T-cell (primary cell): ENCODE measurements at regions not wholly inside any gene's neighbourhood (a gene's known extent, or its start where the extent isn't known, plus 50 kb on each side); places are given as distances from the start of the nearest gene placed in this dataset.

Experiments
- ATAC-seq, 4 experiments: fragments of 200-7000 bp in 3 of 4; fragments of 150-1000 bp in 1 of 4; cut with Tn5 transposase; replicated peaks in 1 of 4; 1 replicate in 3 of 4; 2 replicates in 1 of 4; pipeline ENCODE4 v1.10.0; 2021; ENCODE audit warnings: moderate library complexity in 3 of 4, mild to moderate bottlenecking in 2 of 4, moderate number of reproducible peaks in 1 of 4
- CTCF ChIA-PET, 2 donors: fragments of 300-600 bp; sonication (Branson Sonifier 250); formaldehyde crosslinking; loops; one replicate each; lab custom pipeline; 2022; ENCODE audit warnings: antibody characterized with exemption in 2 of 2; lab: Charles Lee
- POLR2A ChIA-PET, 2 donors: fragments of 300-600 bp; sonication (Branson Sonifier 250); formaldehyde crosslinking; loops; one replicate each; lab custom pipeline; 2022; ENCODE audit warnings: antibody characterized with exemption in 2 of 2; lab: Charles Lee
- DNase-seq, 35 experiments: peaks; one replicate each; pipeline versions ENCODE4 v3.0.0 to v3.0.0-alpha.2; 2013 to 2023
- H3K27ac ChIP-seq: one replicate; pipeline ENCODE4 v1.5.1; 2013; ENCODE audit warnings: low read length
- H3K27me3 ChIP-seq, 2 experiments: replicated peaks in 1 of 2; 1 replicate in 1 of 2; 2 replicates in 1 of 2; pipeline versions ENCODE4 v1.6.1 to v1.7.0; 2013; ENCODE audit warnings: low read length in 1 of 2, mixed read lengths in 1 of 2; ENCODE audit not compliant: control insufficient read depth in 2 of 2, insufficient read depth in 2 of 2; ENCODE audit errors: extremely low read depth in 1 of 2
- H3K36me3 ChIP-seq, 2 donors: 1 replicate in 1 of 2; 2 replicates in 1 of 2; pipeline versions ENCODE4 v1.6.1 to v1.7.0; 2013; ENCODE audit warnings: low read length in 1 of 2; ENCODE audit not compliant: control insufficient read depth in 2 of 2, insufficient read depth in 1 of 2; ENCODE audit errors: extremely low read depth in 1 of 2
- H3K4me1 ChIP-seq, 2 experiments: 1 replicate in 1 of 2; 2 replicates in 1 of 2; pipeline versions ENCODE4 v1.6.1 to v1.7.0; 2013; ENCODE audit warnings: low read length in 2 of 2, mixed read lengths in 1 of 2; ENCODE audit not compliant: insufficient read depth in 2 of 2, control insufficient read depth in 1 of 2; ENCODE audit errors: extremely low read depth in 1 of 2
- H3K4me3 ChIP-seq, 2 donors: 1 replicate in 1 of 2; 2 replicates in 1 of 2; pipeline versions ENCODE4 v1.5.1 to v1.7.0; 2013; ENCODE audit warnings: mild to moderate bottlenecking in 2 of 2, low read length in 1 of 2, moderate library complexity in 1 of 2; ENCODE audit not compliant: control insufficient read depth in 1 of 2; ENCODE audit errors: extremely low read depth in 1 of 2
- H3K9me3 ChIP-seq: 2 replicates; pipeline ENCODE4 v1.7.0; 2013
- H3K27ac Mint-ChIP-seq, 2 donors: one replicate each; pipeline ENCODE4 v1.8.0; 2020 to 2021; ENCODE audit warnings: mild to moderate bottlenecking in 2 of 2, mixed read lengths in 2 of 2
- H3K27me3 Mint-ChIP-seq, 2 donors: one replicate each; pipeline ENCODE4 v1.8.0; 2021 to 2022; ENCODE audit warnings: mixed read lengths in 2 of 2
- H3K36me3 Mint-ChIP-seq: one replicate; pipeline ENCODE4 v1.8.0; 2021; ENCODE audit warnings: mixed read lengths
- H3K4me1 Mint-ChIP-seq, 3 donors: one replicate each; pipeline ENCODE4 v1.8.0; 2020 to 2022; ENCODE audit warnings: mixed read lengths in 3 of 3, mild to moderate bottlenecking in 1 of 3
- H3K4me3 Mint-ChIP-seq, 3 donors: one replicate each; pipeline ENCODE4 v1.8.0; 2020 to 2022; ENCODE audit warnings: mild to moderate bottlenecking in 3 of 3, mixed read lengths in 3 of 3, moderate library complexity in 3 of 3
- H3K9me3 Mint-ChIP-seq, 3 donors: one replicate each; pipeline ENCODE4 v1.8.0; 2020 to 2022; ENCODE audit warnings: mixed read lengths in 3 of 3
- WGBS: methylation state at CpG from one replicate; pipeline ENCODE4 v1.1.5; 2013; ENCODE audit warnings: missing lambda C conversion rate; ENCODE audit not compliant: insufficient coverage; 5-methylcytosine and 5-hydroxymethylcytosine counted together

DNA sequence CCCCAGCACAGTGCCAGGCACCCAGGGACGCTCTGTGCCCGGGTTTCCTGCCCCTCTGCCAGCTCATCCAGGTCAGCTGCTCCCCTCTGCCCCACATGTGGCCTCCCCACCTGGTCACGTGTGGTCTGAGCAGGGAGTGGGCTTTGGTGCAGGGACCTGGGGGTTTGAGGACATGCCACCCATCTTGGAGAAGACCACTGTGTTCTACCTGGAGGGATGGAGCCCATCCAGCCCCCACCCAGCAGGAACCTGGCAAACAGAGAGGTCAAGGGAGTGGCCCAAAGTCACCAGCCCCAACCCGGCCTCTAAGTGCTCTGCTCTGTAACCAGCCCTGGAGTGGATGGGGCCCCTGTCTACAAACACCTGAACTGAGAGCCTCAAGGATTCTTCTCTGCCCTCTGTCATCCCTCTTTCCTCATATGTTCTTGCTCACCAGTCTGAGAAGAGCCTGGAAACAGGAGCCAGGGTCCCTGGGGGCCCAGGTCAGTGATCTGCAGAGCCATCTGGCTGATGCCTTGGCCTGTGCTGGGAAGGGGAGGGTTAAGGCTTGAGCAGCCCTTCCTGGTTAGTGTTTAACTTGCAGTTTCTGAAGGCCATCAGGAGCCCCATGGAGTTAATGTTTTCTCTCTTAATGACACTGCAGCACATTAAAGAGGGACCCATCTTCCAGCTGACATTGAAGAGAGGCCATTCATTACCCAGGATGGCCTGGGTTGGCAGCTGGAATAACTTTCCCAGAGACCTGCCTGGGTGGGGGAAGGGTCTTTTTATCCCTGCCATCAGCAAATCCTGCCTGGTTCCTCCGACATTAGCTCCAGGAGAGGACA, 235.4 kb downstream of the PTPRU start:
- 29% methylated on average over 2 of the region's 5 CpGs for WGBS
- ATAC-seq (no peak), DNase-seq (no peak)
- Mint-ChIP-seq H3K4me1 (no peaks in the 10 kb centered on the region), H3K27me3 (peaks cover 54 to 64% of the 10 kb centered on the region in 2 donors), H3K36me3 (no peaks in the 10 kb centered on the region), H3K9me3 (peaks cover 0 to 3% (median 0%) of the 10 kb centered on the region in 3 donors), H3K4me3 (no peak overlapping the region), H3K27ac (no peak overlapping the region)
- no peaks in the 10 kb centered on the region for H3K36me3 ChIP-seq
- H3K27me3 ChIP-seq = peaks cover 5 to 54% of the 10 kb centered on the region in 2 experiments
- no peak overlapping the region for H3K4me3 ChIP-seq
- H3K4me1 ChIP-seq = no peaks in the 10 kb centered on the region
- no peaks in the 10 kb centered on the region for H3K9me3 ChIP-seq
- ChIA-PET CTCF (no interaction called here), POLR2A (no interaction called here)
- H3K27ac ChIP-seq = no peak overlapping the region

DNA sequence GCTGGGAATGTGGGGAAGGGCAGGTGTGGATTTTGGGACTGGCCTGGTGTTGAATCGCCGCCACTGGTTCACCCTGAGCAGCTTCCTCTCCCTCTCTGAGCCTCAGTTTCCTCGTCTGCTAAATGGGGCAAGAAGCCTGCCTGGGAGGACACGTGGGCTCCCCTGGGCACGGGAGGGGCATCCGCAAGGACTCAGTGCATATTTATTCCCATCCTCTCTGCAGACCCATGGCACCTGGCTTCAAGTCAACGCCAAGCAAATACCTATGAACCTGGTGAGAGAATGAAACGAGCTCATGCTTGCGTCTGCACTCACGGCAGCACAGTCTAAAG, 234.4 kb downstream of the PTPRU start:
- H3K27ac Mint-ChIP-seq = no peak overlapping the region
- POLR2A ChIA-PET = no interaction called here
- H3K27me3 Mint-ChIP-seq = peaks cover 46 to 57% of the 10 kb centered on the region in 2 donors
- DNase-seq (no peak), ATAC-seq (no peak)
- WGBS = 70% methylated on average over 8 of the region's 10 CpGs
- no peak overlapping the region for H3K4me3 ChIP-seq
- H3K27me3 ChIP-seq = peaks cover under 1 to 57% of the 10 kb centered on the region in 2 experiments
- no peaks in the 10 kb centered on the region for H3K36me3 ChIP-seq
- CTCF ChIA-PET = no interaction called here
- H3K4me3 Mint-ChIP-seq = no peak overlapping the region
- no peak overlapping the region for H3K27ac ChIP-seq
- peaks cover 0 to 5% (median 0%) of the 10 kb centered on the region in 3 donors for H3K9me3 Mint-ChIP-seq
- no peaks in the 10 kb centered on the region for H3K9me3 ChIP-seq
- H3K4me1 ChIP-seq = no peaks in the 10 kb centered on the region
- H3K36me3 Mint-ChIP-seq = no peaks in the 10 kb centered on the region
- no peaks in the 10 kb centered on the region for H3K4me1 Mint-ChIP-seq

DNA sequence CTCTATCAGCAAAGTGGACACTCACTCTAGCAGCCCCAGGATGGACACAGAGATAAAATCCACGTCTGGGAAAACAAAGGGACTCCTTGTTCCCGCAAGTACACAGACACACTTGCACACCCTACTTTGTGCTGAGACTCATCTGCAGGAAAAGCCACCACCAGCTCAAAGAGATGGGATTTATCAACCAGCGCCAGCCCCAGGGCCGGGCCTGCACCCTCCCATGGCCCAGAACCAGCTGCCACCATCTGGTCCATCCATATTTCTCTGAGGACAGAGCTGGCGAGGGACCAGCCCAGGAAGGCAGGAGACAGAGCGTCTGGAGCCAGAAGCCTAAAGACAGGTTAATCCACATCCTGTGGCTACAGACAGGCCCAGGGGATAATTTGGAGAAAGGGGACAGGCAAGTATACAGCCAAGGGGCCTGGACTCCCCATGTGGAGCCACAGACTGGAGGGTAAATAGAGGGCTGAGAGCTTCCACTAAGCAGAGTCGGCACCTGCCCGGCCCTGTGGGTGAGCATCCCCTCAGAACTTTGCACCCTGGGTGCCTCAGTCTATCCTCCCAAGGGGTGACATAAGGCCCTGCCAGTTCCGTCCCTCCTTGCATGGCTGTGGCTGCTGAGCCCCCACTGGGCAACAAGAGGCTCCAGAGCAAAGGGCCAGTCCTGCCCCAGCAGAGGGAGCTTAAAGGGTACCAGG, 233.9 kb downstream of the PTPRU start:
- no peak overlapping the region for H3K27ac ChIP-seq
- H3K36me3 ChIP-seq = no peaks in the 10 kb centered on the region
- no peaks in the 10 kb centered on the region for H3K4me1 ChIP-seq
- ChIA-PET CTCF (no interaction called here), POLR2A (no interaction called here)
- Mint-ChIP-seq H3K36me3 (no peaks in the 10 kb centered on the region), H3K27me3 (peaks cover 43 to 53% of the 10 kb centered on the region in 2 donors), H3K27ac (no peak overlapping the region), H3K4me3 (no peak overlapping the region), H3K9me3 (peaks cover 1 to 8% (median 2%) of the 10 kb centered on the region in 3 donors), H3K4me1 (no peaks in the 10 kb centered on the region)
- peaks cover 0 to 52% of the 10 kb centered on the region in 2 experiments for H3K27me3 ChIP-seq
- WGBS = 81% methylated on average over 8 of the region's 9 CpGs
- no peak overlapping the region for H3K4me3 ChIP-seq
- H3K9me3 ChIP-seq = no peaks in the 10 kb centered on the region
- ATAC-seq (no peak), DNase-seq (no peak)

DNA sequence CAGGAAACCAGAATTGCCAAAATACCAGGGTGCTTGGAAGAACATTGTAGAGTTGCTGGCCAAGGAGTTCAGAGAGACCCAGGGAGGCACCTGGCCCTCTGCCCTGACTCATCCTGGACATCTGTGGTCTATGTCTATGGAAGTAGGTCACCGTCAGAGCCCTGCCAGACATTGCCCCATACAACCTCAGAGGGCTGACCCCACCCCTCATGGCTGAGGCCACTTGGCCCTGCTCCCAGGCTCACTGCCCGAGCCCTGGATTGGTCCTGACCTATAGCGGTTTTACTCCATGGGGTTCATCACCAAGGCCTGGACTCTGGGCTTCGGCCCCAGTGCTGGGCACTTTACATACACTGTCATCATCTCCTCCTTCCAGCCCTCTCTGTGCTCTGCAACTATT, 233.1 kb downstream of the PTPRU start:
- Mint-ChIP-seq H3K4me1 (no peaks in the 10 kb centered on the region), H3K27me3 (peaks cover 38 to 45% of the 10 kb centered on the region in 2 donors)
- CTCF ChIA-PET = no interaction called here

DNA sequence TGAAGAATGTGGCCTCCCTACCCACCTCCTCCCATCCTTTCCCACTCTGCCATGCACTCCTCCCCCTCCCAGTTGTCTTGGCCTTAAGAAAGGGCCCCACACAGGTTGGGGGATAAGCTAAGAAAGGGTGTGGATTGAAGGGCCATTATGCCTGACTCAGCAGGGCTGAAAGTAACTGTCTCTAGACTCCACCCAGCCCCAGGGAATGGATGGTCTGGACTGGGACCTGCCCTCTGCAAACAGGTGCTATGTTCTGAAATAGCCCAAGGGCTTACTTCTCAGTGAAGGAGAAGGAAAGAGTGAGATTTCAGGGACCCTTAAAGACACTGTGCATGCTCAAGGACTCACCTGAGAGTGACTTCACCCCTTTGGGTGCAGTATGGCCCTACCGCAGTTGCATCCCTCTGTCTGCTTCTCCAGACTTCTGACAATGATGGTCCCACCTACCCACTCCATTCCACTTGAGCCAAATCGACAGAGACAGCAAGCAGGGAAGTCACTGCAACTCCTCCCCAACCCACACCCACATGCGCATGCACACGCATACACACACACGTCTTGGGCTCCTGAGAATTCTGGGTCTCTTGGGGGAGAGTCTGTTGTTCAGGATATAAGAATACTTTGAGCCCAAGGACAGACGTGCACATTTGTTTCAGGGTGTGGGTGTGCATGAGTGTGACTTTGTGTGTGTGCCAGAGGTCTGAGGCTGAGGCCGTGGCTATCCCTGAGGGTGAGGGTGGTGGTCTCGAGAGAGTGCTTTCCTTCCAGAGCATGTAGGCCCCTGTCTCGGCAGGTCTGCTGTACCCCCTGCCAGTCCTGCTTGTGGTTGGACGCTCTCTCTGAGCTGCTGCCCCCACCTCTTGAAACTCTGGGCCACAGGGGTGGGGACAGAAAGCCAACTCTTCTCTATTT, 231.9 kb downstream of the PTPRU start:
- no peaks in the 10 kb centered on the region for H3K4me1 ChIP-seq
- H3K9me3 Mint-ChIP-seq = peaks cover 4 to 12% (median 11%) of the 10 kb centered on the region in 3 donors
- no peaks in the 10 kb centered on the region for H3K36me3 Mint-ChIP-seq
- POLR2A ChIA-PET = no interaction called here
- no peaks in the 10 kb centered on the region for H3K36me3 ChIP-seq
- 56% methylated on average over 7 of the region's 10 CpGs for WGBS
- H3K4me3 Mint-ChIP-seq = no peak overlapping the region
- H3K27ac ChIP-seq = no peak overlapping the region
- H3K9me3 ChIP-seq = no peaks in the 10 kb centered on the region
- H3K27me3 Mint-ChIP-seq = peaks cover 29 to 33% of the 10 kb centered on the region in 2 donors
- DNase-seq (no peak), ATAC-seq (no peak)
- no peaks in the 10 kb centered on the region for H3K4me1 Mint-ChIP-seq
- no peak overlapping the region for H3K4me3 ChIP-seq
- CTCF ChIA-PET = no interaction called here
- no peak overlapping the region for H3K27ac Mint-ChIP-seq
- peaks cover 0 to 39% of the 10 kb centered on the region in 2 experiments for H3K27me3 ChIP-seq

More for the DNA sequence above, 233.1 kb downstream of the PTPRU start:
- H3K9me3 Mint-ChIP-seq = peaks cover 4 to 11% (median 7%) of the 10 kb centered on the region in 3 donors
- no peaks in the 10 kb centered on the region for H3K36me3 ChIP-seq
- no peaks in the 10 kb centered on the region for H3K4me1 ChIP-seq
- WGBS = 63% methylated on average over 4 of the region's 4 CpGs
- H3K27ac ChIP-seq = no peak overlapping the region
- POLR2A ChIA-PET = no interaction called here
- H3K27me3 ChIP-seq = peaks cover 0 to 47% of the 10 kb centered on the region in 2 experiments
- DNase-seq (no peak), ATAC-seq (no peak)
- H3K27ac Mint-ChIP-seq = no peak overlapping the region
- no peaks in the 10 kb centered on the region for H3K36me3 Mint-ChIP-seq
- no peaks in the 10 kb centered on the region for H3K9me3 ChIP-seq
- H3K4me3 ChIP-seq = no peak overlapping the region
- H3K4me3 Mint-ChIP-seq = no peak overlapping the region

DNA sequence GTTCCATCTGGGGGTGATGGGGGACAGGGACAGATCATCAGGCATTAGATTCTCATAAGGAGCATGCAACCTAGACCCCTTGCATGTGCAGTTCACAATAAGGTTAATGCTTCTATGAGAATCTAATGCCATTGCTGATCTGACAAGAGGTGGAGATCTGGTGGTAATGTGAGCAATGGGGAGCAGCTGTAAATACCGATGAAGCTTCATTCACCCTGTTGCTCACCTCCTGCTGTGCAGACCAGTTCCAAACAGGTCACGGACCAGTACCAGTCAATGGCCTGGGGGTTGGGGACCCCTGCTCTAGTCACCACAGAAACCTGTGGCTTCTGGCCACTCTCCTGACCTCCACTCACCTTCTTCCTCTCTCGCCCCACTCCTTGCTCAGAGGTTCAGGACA, 229.9 kb downstream of the PTPRU start:
- no peaks in the 10 kb centered on the region for H3K4me1 ChIP-seq
- peaks cover 0 to 30% of the 10 kb centered on the region in 2 experiments for H3K27me3 ChIP-seq
- DNase-seq (no peak), ATAC-seq (no peak)
- 63% methylated on average over 2 of the region's 3 CpGs for WGBS
- no peaks in the 10 kb centered on the region for H3K9me3 ChIP-seq
- H3K4me1 Mint-ChIP-seq = no peaks in the 10 kb centered on the region
- H3K4me3 Mint-ChIP-seq = no peak overlapping the region
- no peaks in the 10 kb centered on the region for H3K36me3 Mint-ChIP-seq
- H3K9me3 Mint-ChIP-seq = peaks cover 4 to 12% (median 11%) of the 10 kb centered on the region in 3 donors
- peaks cover 28 to 35% of the 10 kb centered on the region in 2 donors for H3K27me3 Mint-ChIP-seq
- no peak overlapping the region for H3K27ac Mint-ChIP-seq
- H3K36me3 ChIP-seq = no peaks in the 10 kb centered on the region
- H3K27ac ChIP-seq = no peak overlapping the region
- CTCF ChIA-PET = no interaction called here
- no peak overlapping the region for H3K4me3 ChIP-seq
- POLR2A ChIA-PET = no interaction called here
